Chondrocyte (in vitro differentiated cells): ENCODE measurements at regions not wholly inside any gene's neighbourhood (a gene's known extent, or its start where the extent isn't known, plus 50 kb on each side); places are given as distances from the start of the nearest gene placed in this dataset.

Experiments used
- DNase-seq: peaks from one replicate; pipeline ENCODE4 v3.0.0; 2021; ENCODE audit warnings: mixed read lengths, low spot score
- H3K27ac Mint-ChIP-seq: one replicate; pipeline ENCODE4 v1.8.0; 2021; ENCODE audit warnings: mild to moderate bottlenecking, moderate library complexity, mixed read lengths; ENCODE audit not compliant: unreplicated experiment
- H3K27me3 Mint-ChIP-seq: 2 replicates; pipeline ENCODE4 v1.8.0; 2021; ENCODE audit warnings: low read depth, mixed read lengths
- H3K36me3 Mint-ChIP-seq: 2 replicates; pipeline ENCODE4 v1.8.0; 2021; ENCODE audit warnings: low read depth, mixed read lengths
- H3K4me1 Mint-ChIP-seq: 2 replicates; pipeline ENCODE4 v1.8.0; 2021; ENCODE audit warnings: low read depth, mild to moderate bottlenecking, mixed read lengths
- H3K4me3 Mint-ChIP-seq: one replicate; pipeline ENCODE4 v1.8.0; 2021; ENCODE audit warnings: mild to moderate bottlenecking, moderate library complexity, mixed read lengths; ENCODE audit not compliant: unreplicated experiment
- H3K9me3 Mint-ChIP-seq: 2 replicates; pipeline ENCODE4 v1.8.0; 2021; ENCODE audit warnings: low read depth, mixed read lengths
- CTCF ChIP-seq: fragments of 200-600 bp; sonication (generic); IDR thresholded peaks from 2 replicates; pipeline ENCODE4 v1.5.0; 2021; ENCODE audit warnings: antibody characterized with exemption, mild to moderate bottlenecking, moderate library complexity

GRCh38 chr5:73395256-73395655, 53.3 kb downstream of the FOXD1 start:
- no peak for DNase-seq
- H3K27me3 Mint-ChIP-seq: no peaks in the 10 kb centered on the region
- H3K27ac Mint-ChIP-seq: no peak overlapping the region
- H3K36me3 Mint-ChIP-seq: no peaks in the 10 kb centered on the region
- no peak overlapping the region for H3K4me3 Mint-ChIP-seq
- no peak for TF ChIP-seq CTCF
- peaks cover 22% of the 10 kb centered on the region for H3K4me1 Mint-ChIP-seq
- no peaks in the 10 kb centered on the region for H3K9me3 Mint-ChIP-seq

- no peak for DNase-seq
- Mint-ChIP-seq H3K36me3 (no peaks in the 10 kb centered on the region), H3K27me3 (no peaks in the 10 kb centered on the region), H3K27ac (no peak overlapping the region), H3K4me3 (no peak overlapping the region), H3K9me3 (no peaks in the 10 kb centered on the region), H3K4me1 (peaks cover 20% of the 10 kb centered on the region)
- TF ChIP-seq CTCF: no peak
Observed at GRCh38 chr5:73394610-73395009, 54.0 kb downstream of the FOXD1 start.

GRCh38 chr5:73393611-73394489, 54.7 kb downstream of the FOXD1 start:
- peaks cover 18% of the 10 kb centered on the region for H3K4me1 Mint-ChIP-seq
- no peak overlapping the region for H3K27ac Mint-ChIP-seq

GRCh38 chr5:73392775-73393174, 55.8 kb downstream of the FOXD1 start:
- TF ChIP-seq CTCF: no peak
- Mint-ChIP-seq H3K4me3 (no peak overlapping the region), H3K9me3 (no peaks in the 10 kb centered on the region), H3K27ac (no peak overlapping the region), H3K36me3 (no peaks in the 10 kb centered on the region), H3K27me3 (no peaks in the 10 kb centered on the region), H3K4me1 (peaks cover 25% of the 10 kb centered on the region)
- no peak for DNase-seq

More at GRCh38 chr5:73393611-73394489, 54.7 kb downstream of the FOXD1 start:
- H3K36me3 Mint-ChIP-seq: no peaks in the 10 kb centered on the region
- DNase-seq: no peak
- H3K9me3 Mint-ChIP-seq: no peaks in the 10 kb centered on the region
- H3K27me3 Mint-ChIP-seq: no peaks in the 10 kb centered on the region
- no peak overlapping the region for H3K4me3 Mint-ChIP-seq
- no peak for TF ChIP-seq CTCF

- Mint-ChIP-seq H3K27ac (no peak overlapping the region), H3K9me3 (no peaks in the 10 kb centered on the region), H3K4me3 (no peak overlapping the region), H3K27me3 (no peaks in the 10 kb centered on the region), H3K36me3 (no peaks in the 10 kb centered on the region), H3K4me1 (peaks cover 28% of the 10 kb centered on the region)
- no peak for TF ChIP-seq CTCF
- DNase-seq: no peak
Observed at GRCh38 chr5:73391441-73391881, 57.1 kb downstream of the FOXD1 start.
